HG03139 (cell line): ENCODE measurements at regions not wholly inside any gene's neighbourhood (a gene's known extent, or its start where the extent isn't known, plus 50 kb on each side); places are given as distances from the start of the nearest gene placed in this dataset.
"Not testable (repeated sequence)": the region's sequence is repeated elsewhere in the genome, so short reads cannot be mapped to it uniquely, and the experiment has no call there.

Source experiments
- ATAC-seq: cut with Tn5 transposase; IDR thresholded peaks from one replicate; pipeline ENCODE4 v1.9.1; 2021; ENCODE audit not compliant: unreplicated experiment

GRCh38 chr10:120749072-120749471, 102.1 kb upstream of the WDR11 start:
- no peak for ATAC-seq

- ATAC-seq, result no peak
Observed at GRCh38 chr10:120749856-120750566, 101.2 kb upstream of the WDR11 start.

- no peak for ATAC-seq
Observed at GRCh38 chr10:120755771-120756170, 95.4 kb upstream of the WDR11 start.

GRCh38 chr10:120760253-120760652, 90.9 kb upstream of the WDR11 start:
- no peak for ATAC-seq

GRCh38 chr10:120761951-120762350, 89.2 kb upstream of the WDR11 start:
- ATAC-seq, result no peak

GRCh38 chr10:120765226-120765803, 85.8 kb upstream of the WDR11 start:
- no peak for ATAC-seq

- no peak for ATAC-seq
Observed at GRCh38 chr10:120768227-120768626, 82.9 kb upstream of the WDR11 start.

GRCh38 chr10:120770496-120770895, 80.7 kb upstream of the WDR11 start:
- ATAC-seq, result no peak

GRCh38 chr10:120776442-120776841, 74.7 kb upstream of the WDR11 start:
- ATAC-seq, result no peak

GRCh38 chr10:120782336-120782735, 68.8 kb upstream of the WDR11 start:
- ATAC-seq, result no peak

GRCh38 chr10:120783098-120783497, 68.1 kb upstream of the WDR11 start:
- ATAC-seq, result no peak

- no peak for ATAC-seq
Observed at GRCh38 chr10:120783867-120784266, 67.3 kb upstream of the WDR11 start.

GRCh38 chr10:120788771-120789170, 62.4 kb upstream of the WDR11 start:
- no peak for ATAC-seq

- no peak for ATAC-seq
Observed at GRCh38 chr10:120789303-120790203, 61.6 kb upstream of the WDR11 start.

- ATAC-seq, result no peak
Observed at GRCh38 chr10:120791316-120791715, 59.8 kb upstream of the WDR11 start.

- no peak for ATAC-seq
Observed at GRCh38 chr10:120793088-120793487, 58.1 kb upstream of the WDR11 start.

- no peak for ATAC-seq
Observed at GRCh38 chr10:120794390-120794789, 56.8 kb upstream of the WDR11 start.

- ATAC-seq, result not testable (repeated sequence)
Observed at GRCh38 chr10:120798276-120798675, 52.9 kb upstream of the WDR11 start.

GRCh38 chr10:120799849-120800248, 51.3 kb upstream of the WDR11 start:
- no peak for ATAC-seq

GRCh38 chr10:120800528-120801323, 50.4 kb upstream of the WDR11 start:
- ATAC-seq, result no peak
